Neural cell (in vitro differentiated cells): ENCODE measurements at regions not wholly inside any gene's neighbourhood (a gene's known extent, or its start where the extent isn't known, plus 50 kb on each side); places are given as distances from the start of the nearest gene placed in this dataset.

Experiments used
- H2AFZ ChIP-seq: fragments of 200-600, 300-800 bp; sonication (generic), shearing (Covaris generic); 2 replicates; pipeline ENCODE4 v1.6.0; 2014; ENCODE audit warnings: low read depth, mild to moderate bottlenecking, antibody characterized with exemption, low read length, moderate library complexity
- H3F3A ChIP-seq: fragments of 200-600 bp; shearing (Covaris generic); 2 replicates; pipeline ENCODE4 v1.6.1; 2016; ENCODE audit warnings: mild to moderate bottlenecking, moderate library complexity, mixed read lengths, antibody characterized with exemption, low read length; ENCODE audit not compliant: insufficient read depth, poor library complexity, severe bottlenecking
- H3K27ac ChIP-seq: fragments of 200-600, 300-800 bp; sonication (generic), shearing (Covaris generic); 2 replicates; pipeline ENCODE4 v1.5.1; 2014; ENCODE audit warnings: mild to moderate bottlenecking, low read length, moderate library complexity
- H3K27me3 ChIP-seq: fragments of 300-800, 200-600 bp; sonication (generic), shearing (Covaris generic); 2 replicates; pipeline ENCODE4 v1.6.0; 2014; ENCODE audit warnings: mild to moderate bottlenecking, low read depth, low read length, moderate library complexity; ENCODE audit not compliant: insufficient read depth
- H3K36me3 ChIP-seq: fragments of 300-800, 200-600 bp; sonication (generic), shearing (Covaris generic); 2 replicates; pipeline ENCODE4 v1.5.1; 2014; ENCODE audit warnings: mild to moderate bottlenecking, antibody characterized with exemption, low read length, moderate library complexity; ENCODE audit not compliant: insufficient read depth
- H3K4me2 ChIP-seq: fragments of 300-800, 200-600 bp; sonication (generic), shearing (Covaris generic); 2 replicates; pipeline ENCODE4 v1.6.0; 2014; ENCODE audit warnings: mild to moderate bottlenecking, low read length
- H3K4me3 ChIP-seq: fragments of 300-800, 200-600 bp; sonication (generic), shearing (Covaris generic); 2 replicates; pipeline ENCODE4 v1.5.1; 2014; ENCODE audit warnings: mild to moderate bottlenecking, low read length, moderate library complexity
- H3K79me2 ChIP-seq: fragments of 200-600 bp; shearing (Covaris generic); replicated peaks from 2 replicates; pipeline ENCODE4 v1.6.0; 2014; ENCODE audit warnings: mild to moderate bottlenecking, low read length, moderate library complexity; ENCODE audit not compliant: insufficient read depth
- H3K9ac ChIP-seq: fragments of 300-800, 200-600 bp; sonication (generic), shearing (Covaris generic); 2 replicates; pipeline ENCODE4 v1.6.1; 2016; ENCODE audit warnings: mild to moderate bottlenecking, low read length, mixed read lengths
- H3K9me2 ChIP-seq: fragments of 200-600 bp; shearing (Covaris generic); 2 replicates; pipeline ENCODE4 v1.6.1; 2016; ENCODE audit warnings: mild to moderate bottlenecking, low read length, mixed read lengths; ENCODE audit not compliant: insufficient read depth
- H3K9me3 ChIP-seq: fragments of 200-600, 300-800 bp; sonication (generic), shearing (Covaris generic); 2 replicates; pipeline ENCODE4 v1.6.1; 2016; ENCODE audit warnings: mild to moderate bottlenecking, mixed run types, low read length, moderate library complexity, mixed read lengths
- H4K20me1 ChIP-seq: fragments of 200-600 bp; shearing (Covaris generic); 2 replicates; pipeline ENCODE4 v1.6.1; 2016; ENCODE audit warnings: mild to moderate bottlenecking, mixed run types; ENCODE audit not compliant: insufficient read depth
- CTCF ChIP-seq: fragments of 450-650 bp; IDR thresholded peaks from 2 replicates; pipeline ENCODE4 v1.5.1; 2014; ENCODE audit warnings: antibody characterized with exemption, mild to moderate bottlenecking, moderate library complexity; ENCODE audit not compliant: poor library complexity, severe bottlenecking
- EP300 ChIP-seq: fragments of 450-650 bp; conservative IDR thresholded peaks from 2 replicates; pipeline ENCODE4 v1.6.1; 2014; ENCODE audit warnings: antibody characterized with exemption, mild to moderate bottlenecking, moderate library complexity; ENCODE audit not compliant: poor library complexity, severe bottlenecking
- EZH2 ChIP-seq: fragments of 200-600, 300-800 bp; shearing (Covaris generic), sonication (generic); IDR thresholded peaks from 2 replicates; pipeline ENCODE4 v1.6.1; 2014; ENCODE audit warnings: antibody characterized with exemption, low read length, borderline replicate concordance, mild to moderate bottlenecking; ENCODE audit not compliant: insufficient read depth, poor library complexity, severe bottlenecking
- MXI1 ChIP-seq: fragments of 450-650 bp; conservative IDR thresholded peaks from 2 replicates; pipeline ENCODE4 v1.6.1; 2014; ENCODE audit warnings: antibody characterized with exemption, mild to moderate bottlenecking; ENCODE audit not compliant: poor library complexity, severe bottlenecking
- POLR2AphosphoS5 ChIP-seq: IDR thresholded peaks from 2 replicates; pipeline ENCODE4 v1.6.1; 2012
- RAD21 ChIP-seq: fragments of 450-650 bp; conservative IDR thresholded peaks from 2 replicates; pipeline ENCODE4 v1.6.1; 2014; ENCODE audit warnings: antibody characterized with exemption, mild to moderate bottlenecking, moderate library complexity
- SMC3 ChIP-seq: fragments of 450-650 bp; conservative IDR thresholded peaks from 2 replicates; pipeline ENCODE4 v1.6.1; 2014; ENCODE audit warnings: antibody characterized with exemption, mild to moderate bottlenecking, moderate library complexity; ENCODE audit not compliant: poor library complexity
- TAF1 ChIP-seq: IDR thresholded peaks from 2 replicates; pipeline ENCODE4 v1.6.1; 2012; ENCODE audit warnings: low read depth
- TF ChIP-seq, protein P1 (sequence below): IDR thresholded peaks from 2 replicates; pipeline ENCODE4 v1.6.1; 2012; ENCODE audit warnings: borderline replicate concordance

GRCh38 chr15:66832664-66833063 lies 130.6 kb downstream of the SMAD6 start:
- no peaks in the 10 kb centered on the region for H3K79me2 ChIP-seq
- H4K20me1 ChIP-seq = no peaks in the 10 kb centered on the region
- H3K4me3 ChIP-seq = no peak overlapping the region
- no peak overlapping the region for H3K27ac ChIP-seq
- H3K9me3 ChIP-seq = no peaks in the 10 kb centered on the region
- TF ChIP-seq CTCF (no peak), POLR2AphosphoS5 (no peak), RAD21 (no peak), SMC3 (no peak), MXI1 (no peak), EZH2 (no peak), TAF1 (no peak), EP300 (no peak)
- TF ChIP-seq, protein P1, sequence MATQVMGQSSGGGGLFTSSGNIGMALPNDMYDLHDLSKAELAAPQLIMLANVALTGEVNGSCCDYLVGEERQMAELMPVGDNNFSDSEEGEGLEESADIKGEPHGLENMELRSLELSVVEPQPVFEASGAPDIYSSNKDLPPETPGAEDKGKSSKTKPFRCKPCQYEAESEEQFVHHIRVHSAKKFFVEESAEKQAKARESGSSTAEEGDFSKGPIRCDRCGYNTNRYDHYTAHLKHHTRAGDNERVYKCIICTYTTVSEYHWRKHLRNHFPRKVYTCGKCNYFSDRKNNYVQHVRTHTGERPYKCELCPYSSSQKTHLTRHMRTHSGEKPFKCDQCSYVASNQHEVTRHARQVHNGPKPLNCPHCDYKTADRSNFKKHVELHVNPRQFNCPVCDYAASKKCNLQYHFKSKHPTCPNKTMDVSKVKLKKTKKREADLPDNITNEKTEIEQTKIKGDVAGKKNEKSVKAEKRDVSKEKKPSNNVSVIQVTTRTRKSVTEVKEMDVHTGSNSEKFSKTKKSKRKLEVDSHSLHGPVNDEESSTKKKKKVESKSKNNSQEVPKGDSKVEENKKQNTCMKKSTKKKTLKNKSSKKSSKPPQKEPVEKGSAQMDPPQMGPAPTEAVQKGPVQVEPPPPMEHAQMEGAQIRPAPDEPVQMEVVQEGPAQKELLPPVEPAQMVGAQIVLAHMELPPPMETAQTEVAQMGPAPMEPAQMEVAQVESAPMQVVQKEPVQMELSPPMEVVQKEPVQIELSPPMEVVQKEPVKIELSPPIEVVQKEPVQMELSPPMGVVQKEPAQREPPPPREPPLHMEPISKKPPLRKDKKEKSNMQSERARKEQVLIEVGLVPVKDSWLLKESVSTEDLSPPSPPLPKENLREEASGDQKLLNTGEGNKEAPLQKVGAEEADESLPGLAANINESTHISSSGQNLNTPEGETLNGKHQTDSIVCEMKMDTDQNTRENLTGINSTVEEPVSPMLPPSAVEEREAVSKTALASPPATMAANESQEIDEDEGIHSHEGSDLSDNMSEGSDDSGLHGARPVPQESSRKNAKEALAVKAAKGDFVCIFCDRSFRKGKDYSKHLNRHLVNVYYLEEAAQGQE = no peak
- no peaks in the 10 kb centered on the region for H3K27me3 ChIP-seq
- H3K4me2 ChIP-seq = no peak overlapping the region
- no peak overlapping the region for H2AFZ ChIP-seq
- no peaks in the 10 kb centered on the region for H3K36me3 ChIP-seq
- H3K9ac ChIP-seq = no peak overlapping the region
- H3F3A ChIP-seq = no peaks in the 10 kb centered on the region
- no peaks in the 10 kb centered on the region for H3K9me2 ChIP-seq

GRCh38 chr15:66833371-66833770 lies 131.3 kb downstream of the SMAD6 start:
- H3K9me2 ChIP-seq = no peaks in the 10 kb centered on the region
- no peaks in the 10 kb centered on the region for H3F3A ChIP-seq
- H2AFZ ChIP-seq = no peak overlapping the region
- H3K36me3 ChIP-seq = no peaks in the 10 kb centered on the region
- no peaks in the 10 kb centered on the region for H3K79me2 ChIP-seq
- no peak overlapping the region for H3K9ac ChIP-seq
- no peak overlapping the region for H3K27ac ChIP-seq
- no peaks in the 10 kb centered on the region for H3K27me3 ChIP-seq
- no peak overlapping the region for H3K4me2 ChIP-seq
- H3K9me3 ChIP-seq = no peaks in the 10 kb centered on the region
- no peak for TF ChIP-seq EZH2
- TF ChIP-seq MXI1 = no peak
- TF ChIP-seq CTCF = no peak
- TF ChIP-seq, protein P1 = no peak
- TF ChIP-seq RAD21 = no peak
- no peak for TF ChIP-seq POLR2AphosphoS5
- no peak for TF ChIP-seq SMC3
- TF ChIP-seq EP300 = no peak
- no peak for TF ChIP-seq TAF1
- no peak overlapping the region for H3K4me3 ChIP-seq
- no peaks in the 10 kb centered on the region for H4K20me1 ChIP-seq
